Endothelial cell of umbilical vein (primary cell): ENCODE measurements at regions not wholly inside any gene's neighbourhood (a gene's known extent, or its start where the extent isn't known, plus 50 kb on each side); places are given as distances from the start of the nearest gene placed in this dataset.

Experiments used
- BruUV-seq: library from RNA; stranded (reverse); fragments of 400-500 nt; replicated peaks from 2 replicates; lab custom pipeline; 2021; lab: Mats Ljungman, UMichigan
- CTCF ChIA-PET: fragments of 300-600, 350-600 bp; sonication (Branson Sonifier 250); formaldehyde crosslinking; loops from one replicate; lab custom pipeline; 2021; ENCODE audit warnings: antibody characterized with exemption, inconsistent platforms; lab: Charles Lee
- POLR2A ChIA-PET: fragments of 300-600, 350-600 bp; sonication (Branson Sonifier 250); formaldehyde crosslinking; loops from one replicate; lab custom pipeline; 2021; ENCODE audit warnings: antibody characterized with exemption, inconsistent platforms; lab: Charles Lee
- DNase-seq: peaks from one replicate; pipeline ENCODE4 v3.0.0-alpha.2; 2011; ENCODE audit warnings: low read depth, low spot score
- FAIRE-seq: peaks from 2 replicates; lab custom pipeline; 2011; peaks lifted over from hg19 to GRCh38; lab: Jason Lieb, UNC
- H2AFZ ChIP-seq: 2 replicates; pipeline ENCODE4 v1.6.0; 2012; ENCODE audit warnings: low read depth, low read length, control low read depth, inconsistent platforms
- H3K27ac ChIP-seq: 2 replicates; pipeline ENCODE4 v1.5.1; 2011; ENCODE audit warnings: low read depth, mild to moderate bottlenecking, control low read depth, low read length, moderate library complexity; ENCODE audit not compliant: insufficient read depth
- H3K27me3 ChIP-seq, 2 experiments: 2 replicates each; pipeline versions ENCODE4 v1.6.0 to v1.6.1; 2011; ENCODE audit warnings: low read length in 2 of 2, mixed read lengths in 1 of 2; ENCODE audit not compliant: control insufficient read depth in 2 of 2, insufficient read depth in 2 of 2
- H3K36me3 ChIP-seq, 2 experiments: 2 replicates in 1 of 2; 3 replicates in 1 of 2; pipeline ENCODE4 v1.5.1; 2011; ENCODE audit warnings: low read length in 2 of 2, mild to moderate bottlenecking in 1 of 2, moderate library complexity in 1 of 2; ENCODE audit not compliant: control insufficient read depth in 2 of 2, insufficient read depth in 2 of 2; ENCODE audit errors: extremely low read depth in 1 of 2
- H3K4me1 ChIP-seq: 3 replicates; pipeline ENCODE4 v1.5.1; 2011; ENCODE audit warnings: mild to moderate bottlenecking, low read length; ENCODE audit not compliant: control insufficient read depth, insufficient read depth; ENCODE audit errors: extremely low read depth
- H3K4me2 ChIP-seq: 2 replicates; pipeline ENCODE4 v1.6.1; 2011; ENCODE audit warnings: low read length, control low read depth, mixed read lengths; ENCODE audit not compliant: insufficient read depth
- H3K4me3 ChIP-seq, 3 experiments: fragments of 200-600 bp in 1 of 3; sonication (generic), shearing (Covaris generic) in 1 of 3; replicated peaks in 1 of 3; 2 replicates each; pipeline ENCODE4 v1.5.1; 2011 to 2016; ENCODE audit warnings: control low read depth in 3 of 3, low read length in 3 of 3, mild to moderate bottlenecking in 2 of 3, inconsistent platforms in 1 of 3, low read depth in 1 of 3, moderate library complexity in 1 of 3; ENCODE audit not compliant: insufficient read depth in 1 of 3
- H3K79me2 ChIP-seq: 2 replicates; pipeline ENCODE4 v1.6.0; 2012; ENCODE audit warnings: low read length, inconsistent platforms; ENCODE audit not compliant: control insufficient read depth, insufficient read depth
- H3K9ac ChIP-seq: replicated peaks from 2 replicates; pipeline ENCODE3; 2011; ENCODE audit warnings: low read length, control low read depth; ENCODE audit not compliant: insufficient read depth; ENCODE audit errors: extremely low read depth
- H3K9me1 ChIP-seq: replicated peaks from 3 replicates; pipeline ENCODE4 v1.6.0; 2011; ENCODE audit warnings: mild to moderate bottlenecking, low read length; ENCODE audit not compliant: control insufficient read depth, insufficient read depth; ENCODE audit errors: extremely low read depth
- H3K9me3 ChIP-seq: replicated peaks from 2 replicates; pipeline ENCODE4 v1.5.1; 2012; ENCODE audit warnings: low read length, inconsistent platforms; ENCODE audit not compliant: control insufficient read depth, insufficient read depth
- H4K20me1 ChIP-seq: replicated peaks from 2 replicates; pipeline ENCODE3; 2011; ENCODE audit warnings: mild to moderate bottlenecking, low read length; ENCODE audit not compliant: control insufficient read depth, insufficient read depth; ENCODE audit errors: extremely low read depth
- CTCF ChIP-seq, 2 donors: IDR thresholded peaks; 1 replicate in 1 of 2; 2 replicates in 1 of 2; pipeline ENCODE4 v1.5.1; 2011; ENCODE audit warnings: low read length in 2 of 2, mild to moderate bottlenecking in 2 of 2, moderate library complexity in 2 of 2, control low read depth in 1 of 2, inconsistent platforms in 1 of 2, low read depth in 1 of 2; ENCODE audit not compliant: insufficient read depth in 1 of 2; ENCODE audit errors: extremely low read depth in 1 of 2
- EZH2 ChIP-seq: IDR thresholded peaks from 2 replicates; pipeline ENCODE4 v1.6.1; 2012; ENCODE audit warnings: borderline replicate concordance, low read depth, mild to moderate bottlenecking, moderate library complexity, low read length, inconsistent platforms; ENCODE audit not compliant: severe bottlenecking
- FOS ChIP-seq: IDR thresholded peaks from 2 replicates; pipeline ENCODE4 v1.6.1; 2011; ENCODE audit warnings: mild to moderate bottlenecking, low read length, moderate library complexity, borderline replicate concordance; ENCODE audit not compliant: insufficient read depth
- GATA2 ChIP-seq: IDR thresholded peaks from 2 replicates; pipeline ENCODE4 v1.7.0; 2011; ENCODE audit warnings: low read depth, mild to moderate bottlenecking, moderate library complexity, mixed read lengths, low read length; ENCODE audit not compliant: insufficient read length, insufficient read depth
- JUN ChIP-seq: IDR thresholded peaks from 2 replicates; pipeline ENCODE4 v1.6.1; 2011; ENCODE audit warnings: borderline replicate concordance, low read depth; ENCODE audit not compliant: insufficient read length, insufficient read depth
- MAX ChIP-seq: IDR thresholded peaks from 2 replicates; pipeline ENCODE4 v1.6.1; 2011; ENCODE audit not compliant: insufficient read depth, insufficient read length
- MYC ChIP-seq: IDR thresholded peaks from one replicate; pipeline ENCODE4 v1.6.1; 2011; ENCODE audit warnings: mild to moderate bottlenecking, low read depth, low read length
- POLR2A ChIP-seq: IDR thresholded peaks from 2 replicates; pipeline ENCODE4 v1.6.1; 2012; ENCODE audit warnings: low read depth, mild to moderate bottlenecking, control low read depth, low read length
- POLR2AphosphoS5 ChIP-seq: IDR thresholded peaks from 2 replicates; pipeline ENCODE4 v1.6.1; 2012; ENCODE audit warnings: low read depth, mild to moderate bottlenecking, control low read depth, low read length, moderate library complexity; ENCODE audit not compliant: insufficient read depth
- dilution Hi-C: fragments of 300-500 bp; cut with MboI; formaldehyde crosslinking; loops from one replicate; pipeline ENCODE4 v1.15.0; 2019; ENCODE audit warnings: low sequenced_read_pairs; ENCODE audit not compliant: extremely low pct_ligation_motif_present
- intact Hi-C: fragments of 100-400 bp; cut with micrococcal nuclease; formaldehyde crosslinking; loops from one replicate; pipeline ENCODE4 v1.10.0; 2022

DNA sequence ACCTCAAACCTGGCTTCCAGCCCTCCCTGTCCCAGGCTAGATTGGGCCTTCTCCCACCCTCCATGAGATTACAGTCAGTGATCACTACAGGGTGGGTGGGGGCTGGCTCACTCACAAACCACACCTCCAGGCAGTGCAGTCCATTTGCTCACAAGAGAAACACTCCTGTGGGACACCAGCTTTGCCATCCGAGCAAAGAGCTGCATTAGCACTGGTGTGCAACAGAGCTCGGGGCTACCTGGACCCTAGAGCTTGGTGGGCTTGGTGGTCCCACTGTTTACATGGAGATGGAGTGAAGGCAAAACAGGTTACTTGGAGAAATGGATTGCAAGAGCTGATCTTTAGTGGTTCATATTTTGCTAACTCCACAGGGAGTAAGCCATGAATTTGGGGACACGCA lies 451.7 kb upstream of the ZMIZ1 start:
- DNase-seq (no peak), FAIRE-seq (no peak)
- no peak overlapping the region for H3K4me2 ChIP-seq
- TF ChIP-seq MYC = no peak
- no peak for TF ChIP-seq POLR2A
- TF ChIP-seq POLR2AphosphoS5 = no peak
- TF ChIP-seq GATA2 = no peak
- no peak for TF ChIP-seq JUN
- no peak for TF ChIP-seq CTCF (IDR thresholded peaks at IDR 0.05; ENCODE audit: extremely low read depth in 1 of 2, insufficient read depth in 1 of 2, low read depth in 1 of 2, low read length in 2 of 2)
- no peak for TF ChIP-seq MAX
- no peak for TF ChIP-seq FOS
- TF ChIP-seq EZH2 = no peak
- POLR2A ChIA-PET = no interaction called here
- H3K4me3 ChIP-seq = no peak overlapping the region
- dilution Hi-C loops (no loop called here), intact Hi-C loops (no loop called here)
- no peaks in the 10 kb centered on the region for H3K4me1 ChIP-seq
- H3K79me2 ChIP-seq = no peaks in the 10 kb centered on the region
- no peak overlapping the region for H3K27ac ChIP-seq
- no peaks in the 10 kb centered on the region for H3K9me3 ChIP-seq
- no peaks in the 10 kb centered on the region for H3K9me1 ChIP-seq
- no peak overlapping the region for H3K9ac ChIP-seq
- BruUV-seq = no TSS peak
- CTCF ChIA-PET = interaction anchor here (0.7 kb wide), 1 partner anchor 9 kb away, joined by 3 read pairs; no protein-coding TSS in a partner anchor
- H4K20me1 ChIP-seq = no peaks in the 10 kb centered on the region
- peaks cover 2 to 7% of the 10 kb centered on the region in 2 experiments for H3K27me3 ChIP-seq
- H3K36me3 ChIP-seq = no peaks in the 10 kb centered on the region
- H2AFZ ChIP-seq = no peak overlapping the region
